HG03565 (cell line): ENCODE measurements at regions not wholly inside any gene's neighbourhood (a gene's known extent, or its start where the extent isn't known, plus 50 kb on each side); places are given as distances from the start of the nearest gene placed in this dataset.

Experiments
- ATAC-seq: cut with Tn5 transposase; IDR thresholded peaks from one replicate; pipeline ENCODE4 v1.9.1; 2021; ENCODE audit warnings: mild to moderate bottlenecking, moderate library complexity; ENCODE audit not compliant: unreplicated experiment

GRCh38 chr2:221268631-221269030 is 303.5 kb downstream of the EPHA4 start:
- no peak for ATAC-seq

- no peak for ATAC-seq
These were observed 301.3 kb downstream of the EPHA4 start for GRCh38 chr2:221270806-221271205.

GRCh38 chr2:221272729-221273128 is 299.4 kb downstream of the EPHA4 start:
- ATAC-seq: no peak

- no peak for ATAC-seq
These were observed 296.1 kb downstream of the EPHA4 start for GRCh38 chr2:221276033-221276432.

GRCh38 chr2:221276601-221277000 is 295.5 kb downstream of the EPHA4 start:
- ATAC-seq: no peak

- no peak for ATAC-seq
These were observed 289.7 kb downstream of the EPHA4 start for GRCh38 chr2:221282386-221282785.

GRCh38 chr2:221283896-221284545 is 288.1 kb downstream of the EPHA4 start:
- no peak for ATAC-seq

- no peak for ATAC-seq
These were observed 287.0 kb downstream of the EPHA4 start for GRCh38 chr2:221285148-221285547.

- no peak for ATAC-seq
These were observed 285.7 kb downstream of the EPHA4 start for GRCh38 chr2:221286406-221286805.

GRCh38 chr2:221289389-221289788 is 282.7 kb downstream of the EPHA4 start:
- no peak for ATAC-seq

- ATAC-seq: no peak
These were observed 282.3 kb downstream of the EPHA4 start for GRCh38 chr2:221289846-221290245.

- no peak for ATAC-seq
These were observed 278.0 kb downstream of the EPHA4 start for GRCh38 chr2:221293949-221294742.

GRCh38 chr2:221304916-221305315 is 267.2 kb downstream of the EPHA4 start:
- no peak for ATAC-seq

- ATAC-seq: no peak
These were observed 263.5 kb downstream of the EPHA4 start for GRCh38 chr2:221308507-221309066.

GRCh38 chr2:221309892-221310583 is 262.1 kb downstream of the EPHA4 start:
- ATAC-seq: no peak

GRCh38 chr2:221310730-221311129 is 261.4 kb downstream of the EPHA4 start:
- ATAC-seq: no peak

- ATAC-seq: no peak
These were observed 259.5 kb downstream of the EPHA4 start for GRCh38 chr2:221312634-221313033.

- no peak for ATAC-seq
These were observed 257.3 kb downstream of the EPHA4 start for GRCh38 chr2:221314786-221315185.

- ATAC-seq: no peak
These were observed 253.6 kb downstream of the EPHA4 start for GRCh38 chr2:221318376-221319130.

GRCh38 chr2:221322741-221323140 is 249.4 kb downstream of the EPHA4 start:
- no peak for ATAC-seq

- ATAC-seq: no peak
These were observed 248.6 kb downstream of the EPHA4 start for GRCh38 chr2:221323513-221323912.
